Nephron progenitor cell (in vitro differentiated cells): ENCODE measurements at regions not wholly inside any gene's neighbourhood (a gene's known extent, or its start where the extent isn't known, plus 50 kb on each side); places are given as distances from the start of the nearest gene placed in this dataset.

Experiments
- DNase-seq: peaks from one replicate; pipeline ENCODE4 v3.0.0; 2021
- H3K27ac Mint-ChIP-seq: 2 replicates; pipeline ENCODE4 v1.8.0; 2021; ENCODE audit warnings: mild to moderate bottlenecking, moderate library complexity, mixed read lengths
- H3K27me3 Mint-ChIP-seq: 2 replicates; pipeline ENCODE4 v1.8.0; 2021; ENCODE audit warnings: mild to moderate bottlenecking, low read depth, mixed read lengths; ENCODE audit not compliant: poor library complexity
- H3K36me3 Mint-ChIP-seq: 2 replicates; pipeline ENCODE4 v1.8.0; 2021; ENCODE audit warnings: low read depth, mixed read lengths
- H3K4me1 Mint-ChIP-seq: 2 replicates; pipeline ENCODE4 v1.8.0; 2021; ENCODE audit warnings: mixed read lengths
- H3K4me3 Mint-ChIP-seq: 2 replicates; pipeline ENCODE4 v1.8.0; 2021; ENCODE audit warnings: mild to moderate bottlenecking, moderate library complexity, mixed read lengths
- H3K9me3 Mint-ChIP-seq: 2 replicates; pipeline ENCODE4 v1.8.0; 2021; ENCODE audit warnings: mild to moderate bottlenecking, moderate library complexity, mixed read lengths
- CTCF ChIP-seq: fragments of 200-600 bp; sonication (generic); IDR thresholded peaks from 2 replicates; pipeline ENCODE4 v1.5.0; 2021; ENCODE audit warnings: antibody characterized with exemption

- Mint-ChIP-seq H3K27me3 (no peaks in the 10 kb centered on the region), H3K27ac (no peak overlapping the region), H3K4me3 (no peak overlapping the region), H3K9me3 (no peaks in the 10 kb centered on the region), H3K36me3 (no peaks in the 10 kb centered on the region), H3K4me1 (peaks cover 18% of the 10 kb centered on the region)
- no peak for DNase-seq
- TF ChIP-seq CTCF: no peak
These were observed 268.1 kb downstream of the PLOD2 start for GRCh38 chr3:145892869-145893268.

GRCh38 chr3:145893331-145893730 is 267.7 kb downstream of the PLOD2 start:
- Mint-ChIP-seq H3K9me3 (no peaks in the 10 kb centered on the region), H3K4me3 (no peak overlapping the region), H3K36me3 (no peaks in the 10 kb centered on the region), H3K4me1 (peaks cover 13% of the 10 kb centered on the region), H3K27ac (no peak overlapping the region), H3K27me3 (no peaks in the 10 kb centered on the region)
- no peak for TF ChIP-seq CTCF
- DNase-seq: no peak

GRCh38 chr3:145898487-145898886 is 262.5 kb downstream of the PLOD2 start:
- H3K4me3 Mint-ChIP-seq: no peak overlapping the region
- TF ChIP-seq CTCF: no peak
- H3K9me3 Mint-ChIP-seq: no peaks in the 10 kb centered on the region
- no peak overlapping the region for H3K27ac Mint-ChIP-seq
- no peaks in the 10 kb centered on the region for H3K36me3 Mint-ChIP-seq
- peaks cover 3% of the 10 kb centered on the region for H3K27me3 Mint-ChIP-seq
- H3K4me1 Mint-ChIP-seq: peaks cover 18% of the 10 kb centered on the region
- DNase-seq: no peak

GRCh38 chr3:145899241-145899640 is 261.7 kb downstream of the PLOD2 start:
- no peaks in the 10 kb centered on the region for H3K36me3 Mint-ChIP-seq
- DNase-seq: no peak
- peak overlapping the region; percentile 13 for H3K27ac Mint-ChIP-seq
- H3K4me3 Mint-ChIP-seq: no peak overlapping the region
- peaks cover 18% of the 10 kb centered on the region for H3K4me1 Mint-ChIP-seq
- peaks cover 3% of the 10 kb centered on the region for H3K27me3 Mint-ChIP-seq
- TF ChIP-seq CTCF: no peak
- no peaks in the 10 kb centered on the region for H3K9me3 Mint-ChIP-seq

- TF ChIP-seq CTCF: no peak
- Mint-ChIP-seq H3K36me3 (no peaks in the 10 kb centered on the region), H3K4me1 (peaks cover 18% of the 10 kb centered on the region), H3K4me3 (no peak overlapping the region), H3K9me3 (no peaks in the 10 kb centered on the region), H3K27me3 (peaks cover 3% of the 10 kb centered on the region), H3K27ac (peak overlapping the region; percentile 33)
- DNase-seq: no peak
These were observed 260.7 kb downstream of the PLOD2 start for GRCh38 chr3:145900056-145900829.

GRCh38 chr3:145902166-145902565 is 258.8 kb downstream of the PLOD2 start:
- TF ChIP-seq CTCF: no peak
- Mint-ChIP-seq H3K27ac (no peak overlapping the region), H3K36me3 (no peaks in the 10 kb centered on the region), H3K4me1 (peaks cover 18% of the 10 kb centered on the region), H3K27me3 (peaks cover 3% of the 10 kb centered on the region), H3K9me3 (no peaks in the 10 kb centered on the region), H3K4me3 (no peak overlapping the region)
- no peak for DNase-seq
